ENCODE measurements at regions not wholly inside any gene's neighbourhood (a gene's known extent, or its start where the extent isn't known, plus 50 kb on each side); places are given as distances from the start of the nearest gene placed in this dataset.

DNA sequence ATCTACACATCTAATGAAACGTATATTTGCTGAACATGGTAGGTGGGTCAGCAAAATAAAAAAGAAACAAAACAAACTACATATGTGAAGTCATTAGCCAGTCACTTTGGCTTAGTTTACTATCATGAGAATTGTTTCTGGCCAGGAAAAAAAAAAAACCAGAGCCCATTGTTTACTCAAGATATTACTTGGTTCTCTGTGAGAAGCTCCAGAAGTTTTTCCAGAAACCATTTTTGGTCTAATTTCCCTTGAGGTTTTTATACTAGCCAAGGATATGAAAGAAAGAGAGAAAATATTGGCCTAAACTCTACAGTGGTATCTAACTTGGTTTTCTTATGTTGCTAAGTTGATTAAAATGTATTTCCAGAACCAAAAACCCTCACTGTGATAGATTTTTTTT is 259.1 kb downstream of the PDHA2 start:
- TF ChIP-seq CREB1 (IDR thresholded peaks at IDR 0.05; ENCODE audit: low read depth) (no peak), REST (IDR thresholded peaks at IDR 0.05; ENCODE audit: low read depth) (no peak), TAF1 (IDR thresholded peaks at IDR 0.05; ENCODE audit: low read depth) (no peak), YY1 (IDR thresholded peaks at IDR 0.05; ENCODE audit: low read depth) (no peak), USF1 (IDR thresholded peaks at IDR 0.05) (no peak), NFIC (IDR thresholded peaks at IDR 0.05) (no peak), CEBPB (IDR thresholded peaks at IDR 0.05) (no peak), RAD21 (IDR thresholded peaks at IDR 0.05; ENCODE audit: low read depth) (no peak), TEAD4 (IDR thresholded peaks at IDR 0.05) (no peak), TCF12 (IDR thresholded peaks at IDR 0.05; ENCODE audit: low read depth) (no peak), EP300 (IDR thresholded peaks at IDR 0.05; ENCODE audit: borderline replicate concordance) (no peak), EGR1 (IDR thresholded peaks at IDR 0.05) (no peak)
- TF ChIP-seq, protein P1, sequence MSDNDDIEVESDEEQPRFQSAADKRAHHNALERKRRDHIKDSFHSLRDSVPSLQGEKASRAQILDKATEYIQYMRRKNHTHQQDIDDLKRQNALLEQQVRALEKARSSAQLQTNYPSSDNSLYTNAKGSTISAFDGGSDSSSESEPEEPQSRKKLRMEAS (IDR thresholded peaks at IDR 0.05): no peak

DNA sequence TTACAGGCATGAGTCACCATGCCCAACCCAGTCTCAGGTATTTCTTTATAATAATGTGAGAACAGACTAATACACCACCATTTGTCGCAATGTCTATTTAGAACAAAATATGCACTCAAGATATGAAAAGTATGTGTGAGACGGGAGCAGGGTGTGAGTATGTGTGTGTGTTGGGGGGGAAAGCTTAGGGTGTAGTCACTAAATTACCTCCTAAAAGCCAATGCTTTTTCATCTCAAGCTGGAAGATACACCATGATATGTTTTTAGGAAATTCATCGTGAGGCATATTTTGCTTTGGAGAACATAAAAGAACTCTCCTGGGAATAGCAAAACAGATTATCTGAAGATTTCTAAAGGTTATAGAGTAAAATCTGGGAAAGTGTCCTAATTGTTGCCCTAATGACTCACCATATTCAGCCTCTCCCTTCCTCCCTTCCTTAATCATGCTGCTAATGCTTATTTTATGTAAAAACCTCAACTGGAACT is 262.7 kb downstream of the PDHA2 start:
- TF ChIP-seq TCF12 (IDR thresholded peaks at IDR 0.05; ENCODE audit: low read depth) (no peak), RAD21 (IDR thresholded peaks at IDR 0.05; ENCODE audit: low read depth) (no peak), EP300 (IDR thresholded peaks at IDR 0.05; ENCODE audit: borderline replicate concordance) (no peak), CEBPB (IDR thresholded peaks at IDR 0.05) (no peak), CREB1 (IDR thresholded peaks at IDR 0.05; ENCODE audit: low read depth) (no peak), ZBTB7A (IDR thresholded peaks at IDR 0.05; ENCODE audit: low read depth) (no peak), YY1 (IDR thresholded peaks at IDR 0.05; ENCODE audit: low read depth) (no peak)

DNA sequence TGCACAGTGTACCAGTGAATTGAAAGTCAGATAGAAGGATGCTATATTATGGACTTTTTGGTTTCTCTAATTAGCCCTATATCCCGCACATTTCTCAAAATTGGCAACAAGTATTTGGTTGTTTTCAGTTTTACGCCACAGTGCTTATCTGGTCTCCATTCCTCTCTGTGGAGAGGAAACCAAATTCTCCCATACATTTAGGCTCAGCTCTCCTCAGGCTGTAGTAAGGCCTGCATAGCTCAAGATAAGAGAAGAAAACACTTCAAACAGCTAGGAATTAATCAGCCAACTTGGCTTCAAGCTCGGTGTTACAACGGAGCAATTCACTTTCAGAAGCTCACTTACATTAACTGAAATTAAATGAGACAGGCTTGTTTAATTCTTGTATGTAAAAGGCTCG is 263.2 kb downstream of the PDHA2 start:
- TF ChIP-seq YY1 (IDR thresholded peaks at IDR 0.05; ENCODE audit: low read depth) (no peak), REST (IDR thresholded peaks at IDR 0.05; ENCODE audit: low read depth) (no peak), CEBPB (IDR thresholded peaks at IDR 0.05) (no peak), EP300 (IDR thresholded peaks at IDR 0.05; ENCODE audit: borderline replicate concordance) (no peak), RAD21 (IDR thresholded peaks at IDR 0.05; ENCODE audit: low read depth) (no peak), TEAD4 (IDR thresholded peaks at IDR 0.05) (no peak), NFIC (IDR thresholded peaks at IDR 0.05) (no peak), EGR1 (IDR thresholded peaks at IDR 0.05) (no peak), TCF12 (IDR thresholded peaks at IDR 0.05; ENCODE audit: low read depth) (no peak), TAF1 (IDR thresholded peaks at IDR 0.05; ENCODE audit: low read depth) (no peak), USF1 (IDR thresholded peaks at IDR 0.05) (no peak), ZBTB7A (IDR thresholded peaks at IDR 0.05; ENCODE audit: low read depth) (no peak), FOXM1 (IDR thresholded peaks at IDR 0.05; ENCODE audit: borderline replicate concordance, low read depth) (no peak)
- TF ChIP-seq, protein P1 (IDR thresholded peaks at IDR 0.05): no peak

DNA sequence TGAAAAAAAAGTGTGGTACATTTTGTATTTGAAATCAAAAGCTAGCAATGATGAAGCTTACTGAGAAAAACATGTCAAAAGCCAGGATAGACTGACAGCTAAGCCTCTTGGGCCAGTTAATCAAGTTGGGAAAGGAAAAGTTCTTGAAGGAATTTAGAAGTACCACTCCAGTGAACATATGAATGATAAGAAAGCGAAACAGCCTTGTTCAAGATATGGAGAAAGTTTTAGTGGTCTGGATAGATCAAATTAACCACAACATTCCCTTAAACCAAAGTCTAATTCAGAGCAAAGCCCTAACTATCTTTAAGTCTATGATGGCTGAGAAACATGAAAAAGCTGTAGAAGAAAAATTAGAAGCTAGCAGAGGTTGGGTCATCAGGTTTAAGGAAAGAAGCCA is 268.3 kb downstream of the PDHA2 start:
- TF ChIP-seq EP300 (IDR thresholded peaks at IDR 0.05; ENCODE audit: borderline replicate concordance) (no peak), CEBPB (IDR thresholded peaks at IDR 0.05) (no peak), FOXM1 (IDR thresholded peaks at IDR 0.05; ENCODE audit: borderline replicate concordance, low read depth) (no peak), TEAD4 (IDR thresholded peaks at IDR 0.05) (no peak), USF1 (IDR thresholded peaks at IDR 0.05) (no peak), TCF12 (IDR thresholded peaks at IDR 0.05; ENCODE audit: low read depth) (no peak), ZBTB7A (IDR thresholded peaks at IDR 0.05; ENCODE audit: low read depth) (no peak), EGR1 (IDR thresholded peaks at IDR 0.05) (no peak), NFIC (IDR thresholded peaks at IDR 0.05) (no peak), REST (IDR thresholded peaks at IDR 0.05; ENCODE audit: low read depth) (no peak), CREB1 (IDR thresholded peaks at IDR 0.05; ENCODE audit: low read depth) (no peak), RAD21 (IDR thresholded peaks at IDR 0.05; ENCODE audit: low read depth) (no peak), YY1 (IDR thresholded peaks at IDR 0.05; ENCODE audit: low read depth) (no peak), TAF1 (IDR thresholded peaks at IDR 0.05; ENCODE audit: low read depth) (no peak)
- TF ChIP-seq, protein P1 (IDR thresholded peaks at IDR 0.05): no peak

Measured in Ishikawa (cell line).